Lung (tissue), 11 donors: ENCODE measurements at regions not wholly inside any gene's neighbourhood (a gene's known extent, or its start where the extent isn't known, plus 50 kb on each side); places are given as distances from the start of the nearest gene placed in this dataset.

Experiments used
- ATAC-seq: fragments of 200-7000 bp; cut with Tn5 transposase; one replicate; pipeline ENCODE4 v1.9.1; 2020; ENCODE audit warnings: moderate number of reproducible peaks; ENCODE audit not compliant: insufficient read depth, low FRiP score
- DNase-seq, 3 donors: peaks; one replicate each; pipeline ENCODE4 v3.0.0-alpha.2; 2013 to 2017
- H3K27ac ChIP-seq, 2 donors: one replicate each; pipeline ENCODE4 v1.5.1; 2013; ENCODE audit warnings: mild to moderate bottlenecking in 2 of 2, moderate library complexity in 2 of 2, control low read depth in 1 of 2, inconsistent platforms in 1 of 2, low read depth in 1 of 2, low read length in 1 of 2
- H3K27me3 ChIP-seq, 3 donors: one replicate each; pipeline ENCODE4 v1.5.1; 2013; ENCODE audit warnings: low read length in 2 of 3; ENCODE audit not compliant: control insufficient read depth in 3 of 3, insufficient read depth in 3 of 3
- H3K36me3 ChIP-seq, 4 donors: one replicate each; pipeline ENCODE4 v1.5.1; 2013; ENCODE audit warnings: low read length in 4 of 4, mild to moderate bottlenecking in 1 of 4, moderate library complexity in 1 of 4; ENCODE audit not compliant: control insufficient read depth in 4 of 4, insufficient read depth in 4 of 4
- H3K4me1 ChIP-seq, 5 donors: one replicate each; pipeline ENCODE4 v1.5.1; 2013; ENCODE audit warnings: low read length in 5 of 5, mild to moderate bottlenecking in 2 of 5, moderate library complexity in 1 of 5; ENCODE audit not compliant: control insufficient read depth in 5 of 5, insufficient read depth in 5 of 5
- H3K4me3 ChIP-seq: one replicate; pipeline ENCODE4 v1.5.1; 2013; ENCODE audit warnings: mild to moderate bottlenecking, control low read depth, moderate library complexity
- H3K9ac ChIP-seq, 2 donors: one replicate each; pipeline ENCODE4 v1.5.1; 2013; ENCODE audit warnings: low read length in 2 of 2, control low read depth in 1 of 2; ENCODE audit not compliant: insufficient read depth in 1 of 2
- H3K9me3 ChIP-seq, 4 donors: one replicate each; pipeline ENCODE4 v1.5.1; 2013; ENCODE audit warnings: low read length in 3 of 4, mild to moderate bottlenecking in 1 of 4, moderate library complexity in 1 of 4; ENCODE audit not compliant: control insufficient read depth in 4 of 4, insufficient read depth in 3 of 4
- WGBS, 2 donors: extraction: QIAGEN DNeasy Blood & Tissue Kit; methylation state at CpG; one replicate each; pipeline ENCODE4 v1.1.7; 2013; 5-methylcytosine and 5-hydroxymethylcytosine counted together
- TF ChIP-seq, protein P1 (sequence below): IDR thresholded peaks from 2 replicates; pipeline ENCODE4 v1.5.1; 2012; ENCODE audit warnings: mild to moderate bottlenecking; ENCODE audit errors: control extremely low read depth, extremely low read depth
- donor health status: control.
- donor health status: control.
- donor health status: Bipolar disorder and iron deficiency.
- donor health status: healthy.
- donor health status: DM: yes; HTN: yes; CAD: no.

DNA sequence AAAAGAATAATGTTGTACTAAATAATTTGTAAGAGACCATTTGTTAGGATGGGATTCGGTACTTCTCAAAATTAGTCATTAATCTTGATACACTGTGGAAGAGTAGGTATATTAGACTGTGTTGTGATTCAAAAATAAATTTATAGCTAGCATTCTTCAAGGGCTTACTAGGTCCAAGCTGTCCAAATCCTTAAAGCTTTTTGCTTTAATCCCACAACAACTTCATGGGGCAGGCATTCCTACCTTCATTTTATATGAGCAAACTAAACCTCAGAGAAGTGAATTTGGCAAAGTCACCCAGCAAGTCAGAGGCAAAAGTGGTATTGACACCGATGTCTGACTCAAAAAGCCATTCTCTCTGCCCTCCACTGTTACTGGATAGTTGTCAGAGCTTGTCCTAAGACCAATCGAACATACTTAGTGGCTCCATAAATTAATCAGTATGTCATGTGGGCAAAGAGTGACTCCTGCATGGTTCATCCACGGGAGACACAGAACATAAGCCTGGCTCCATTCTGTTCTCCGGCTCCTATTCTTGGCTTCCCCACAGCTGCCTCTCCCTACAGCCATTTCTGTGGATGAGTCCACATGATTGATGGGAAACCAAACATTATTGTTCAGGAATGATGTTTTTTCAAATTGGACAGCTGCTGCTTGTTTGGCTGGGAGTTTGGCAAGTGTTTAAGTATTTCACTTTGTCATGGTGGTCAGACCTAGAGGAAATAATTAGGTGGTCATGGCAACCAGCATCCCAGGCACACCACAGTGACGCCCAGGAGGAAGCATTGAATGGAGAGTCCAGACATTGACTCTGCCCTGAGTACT is 133.4 kb upstream of the FGGY start:
- H3K4me3 ChIP-seq = no peak overlapping the region
- H3K9me3 ChIP-seq = no peaks in the 10 kb centered on the region
- no peak overlapping the region for H3K27ac ChIP-seq
- TF ChIP-seq, protein P1, sequence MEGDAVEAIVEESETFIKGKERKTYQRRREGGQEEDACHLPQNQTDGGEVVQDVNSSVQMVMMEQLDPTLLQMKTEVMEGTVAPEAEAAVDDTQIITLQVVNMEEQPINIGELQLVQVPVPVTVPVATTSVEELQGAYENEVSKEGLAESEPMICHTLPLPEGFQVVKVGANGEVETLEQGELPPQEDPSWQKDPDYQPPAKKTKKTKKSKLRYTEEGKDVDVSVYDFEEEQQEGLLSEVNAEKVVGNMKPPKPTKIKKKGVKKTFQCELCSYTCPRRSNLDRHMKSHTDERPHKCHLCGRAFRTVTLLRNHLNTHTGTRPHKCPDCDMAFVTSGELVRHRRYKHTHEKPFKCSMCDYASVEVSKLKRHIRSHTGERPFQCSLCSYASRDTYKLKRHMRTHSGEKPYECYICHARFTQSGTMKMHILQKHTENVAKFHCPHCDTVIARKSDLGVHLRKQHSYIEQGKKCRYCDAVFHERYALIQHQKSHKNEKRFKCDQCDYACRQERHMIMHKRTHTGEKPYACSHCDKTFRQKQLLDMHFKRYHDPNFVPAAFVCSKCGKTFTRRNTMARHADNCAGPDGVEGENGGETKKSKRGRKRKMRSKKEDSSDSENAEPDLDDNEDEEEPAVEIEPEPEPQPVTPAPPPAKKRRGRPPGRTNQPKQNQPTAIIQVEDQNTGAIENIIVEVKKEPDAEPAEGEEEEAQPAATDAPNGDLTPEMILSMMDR = no peak
- H3K27me3 ChIP-seq = no peaks in the 10 kb centered on the region
- H3K36me3 ChIP-seq = no peaks in the 10 kb centered on the region
- H3K9ac ChIP-seq = no peak overlapping the region
- no peaks in the 10 kb centered on the region for H3K4me1 ChIP-seq
- DNase-seq (no peak), ATAC-seq (no peak)
- 58 to 61% methylated on average over 6 of the region's 6 CpGs for WGBS, 2 donors

- DNase-seq (no peak), ATAC-seq (no peak)
- 39 to 64% methylated on average over 3 of the region's 3 CpGs for WGBS, 2 donors
- H3K4me3 ChIP-seq = no peak overlapping the region
- H3K9ac ChIP-seq = no peak overlapping the region
- no peak overlapping the region for H3K27ac ChIP-seq
- H3K4me1 ChIP-seq = no peaks in the 10 kb centered on the region
- no peaks in the 10 kb centered on the region for H3K27me3 ChIP-seq
- H3K36me3 ChIP-seq = no peaks in the 10 kb centered on the region
- TF ChIP-seq, protein P1 = no peak
- H3K9me3 ChIP-seq = no peaks in the 10 kb centered on the region
These were observed 132.5 kb upstream of the FGGY start for GRCh38 chr1:59164371-59164770.

DNA sequence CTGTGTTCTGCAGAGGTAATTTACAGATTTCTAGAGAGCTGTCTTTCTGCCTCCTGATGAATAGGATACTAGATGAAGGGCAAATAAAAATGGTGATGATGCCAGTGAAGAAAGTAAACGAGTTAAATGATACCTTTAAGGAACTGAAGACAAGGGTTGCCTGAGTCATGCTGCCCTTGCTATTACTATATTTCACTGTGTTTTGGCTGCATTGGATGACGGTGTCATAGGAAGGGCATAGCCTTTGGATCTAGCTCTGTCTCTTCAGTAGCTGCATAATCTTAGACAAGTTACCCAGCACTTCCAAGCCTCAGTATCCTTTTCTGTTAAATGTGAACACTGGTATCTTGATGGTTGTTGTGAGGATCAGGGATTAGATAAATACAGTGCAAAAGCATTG is 131.5 kb upstream of the FGGY start:
- H3K4me1 ChIP-seq = no peaks in the 10 kb centered on the region
- DNase-seq (no peak), ATAC-seq (no peak)
- H3K9me3 ChIP-seq = no peaks in the 10 kb centered on the region
- no peaks in the 10 kb centered on the region for H3K27me3 ChIP-seq
- no peaks in the 10 kb centered on the region for H3K36me3 ChIP-seq
- 37 to 39% methylated on average over 2 of the region's 2 CpGs for WGBS, 2 donors
- no peak overlapping the region for H3K9ac ChIP-seq
- no peak overlapping the region for H3K4me3 ChIP-seq
- TF ChIP-seq, protein P1 = no peak
- no peak overlapping the region for H3K27ac ChIP-seq
